ENCODE measurements at regions not wholly inside any gene's neighbourhood (a gene's known extent, or its start where the extent isn't known, plus 50 kb on each side); places are given as distances from the start of the nearest gene placed in this dataset.

DNA sequence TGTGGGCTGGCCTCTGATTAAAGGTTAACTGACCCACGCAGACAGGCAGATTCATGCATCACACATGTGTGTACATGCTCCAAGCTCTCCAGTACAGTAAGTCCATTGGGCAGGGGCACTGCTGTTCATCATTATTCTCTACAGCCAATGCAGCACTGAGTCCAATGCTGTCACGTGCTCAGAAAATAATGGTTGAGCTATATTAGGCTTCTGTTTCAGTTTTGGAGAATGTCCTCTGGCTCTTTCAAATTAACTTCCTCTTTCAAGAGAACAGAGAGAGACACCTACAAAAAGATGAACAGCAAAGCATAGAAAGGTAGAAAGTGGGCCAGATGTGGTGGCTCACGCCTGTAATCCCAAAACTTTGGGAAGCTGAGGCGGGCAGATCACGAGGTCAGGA is 202.6 kb downstream of the MEX3B start:
- Mint-ChIP-seq H3K4me3 (ENCODE audit: low read depth) (no peak overlapping the region), H3K27ac (no peak overlapping the region), H3K36me3 (ENCODE audit: insufficient read depth) (peaks cover 6% of the 10 kb centered on the region), H3K4me1 (ENCODE audit: low read depth) (peaks cover 4% of the 10 kb centered on the region), H3K27me3 (no peaks in the 10 kb centered on the region), H3K9me3 (ENCODE audit: low read depth) (peaks cover 4% of the 10 kb centered on the region)
- DNase-seq (ENCODE audit: low spot score, unreplicated experiment), result no peak
- no peak for TF ChIP-seq CTCF (IDR thresholded peaks at IDR 0.05; ENCODE audit: unreplicated experiment)

GRCh38 chr15:81839387-81839786 is 206.4 kb downstream of the MEX3B start:
- Mint-ChIP-seq H3K36me3 (ENCODE audit: insufficient read depth) (no peaks in the 10 kb centered on the region), H3K27me3 (no peaks in the 10 kb centered on the region), H3K27ac (no peak overlapping the region), H3K4me3 (ENCODE audit: low read depth) (no peak overlapping the region), H3K9me3 (ENCODE audit: low read depth) (no peaks in the 10 kb centered on the region), H3K4me1 (ENCODE audit: low read depth) (peaks cover 4% of the 10 kb centered on the region)
- TF ChIP-seq CTCF (IDR thresholded peaks at IDR 0.05; ENCODE audit: unreplicated experiment), result no peak
- no peak for DNase-seq (ENCODE audit: low spot score, unreplicated experiment)

DNA sequence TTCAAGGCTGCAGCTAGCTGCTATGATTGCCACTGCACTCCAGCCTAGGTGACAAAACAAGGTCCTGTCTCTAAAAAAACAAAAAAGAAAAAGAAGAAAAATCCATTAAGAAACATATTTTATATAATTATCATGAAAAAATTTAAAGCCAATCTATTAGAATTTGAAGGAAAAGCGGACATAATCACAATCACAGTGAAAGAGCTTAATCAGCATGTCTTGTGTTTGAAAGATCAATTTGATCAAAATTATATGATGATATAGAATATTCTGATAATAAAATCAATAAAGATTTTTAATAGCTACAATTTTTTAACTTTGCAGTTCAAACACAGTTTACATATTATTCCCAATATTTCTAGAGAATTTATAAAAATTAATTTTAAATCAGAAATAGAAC is 210.1 kb downstream of the MEX3B start:
- no peaks in the 10 kb centered on the region for H3K36me3 Mint-ChIP-seq (ENCODE audit: insufficient read depth)
- DNase-seq (ENCODE audit: low spot score, unreplicated experiment), result no peak
- no peak overlapping the region for H3K27ac Mint-ChIP-seq
- H3K4me3 Mint-ChIP-seq (ENCODE audit: low read depth), result no peak overlapping the region
- no peak for TF ChIP-seq CTCF (IDR thresholded peaks at IDR 0.05; ENCODE audit: unreplicated experiment)
- H3K4me1 Mint-ChIP-seq (ENCODE audit: low read depth), result peaks cover 5% of the 10 kb centered on the region
- no peaks in the 10 kb centered on the region for H3K27me3 Mint-ChIP-seq
- no peaks in the 10 kb centered on the region for H3K9me3 Mint-ChIP-seq (ENCODE audit: low read depth)

DNA sequence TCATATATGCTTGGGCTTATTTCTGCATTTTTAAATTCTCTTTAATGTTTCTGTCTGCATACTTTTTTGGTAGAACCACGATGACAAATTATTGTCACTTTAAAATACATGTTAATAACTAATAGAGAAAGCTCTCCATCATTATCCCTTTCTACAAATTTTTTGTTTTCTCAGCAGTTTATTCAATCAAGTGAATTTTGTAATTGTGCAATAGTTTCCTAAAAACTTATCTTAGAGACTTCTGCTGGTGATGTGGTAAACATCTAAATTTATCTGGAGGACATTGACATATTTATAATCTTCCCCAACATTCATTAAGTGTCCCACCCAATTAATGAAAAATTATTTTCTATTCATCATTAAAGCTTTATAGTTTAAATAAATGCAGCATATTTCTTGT is 215.3 kb downstream of the MEX3B start:
- DNase-seq (ENCODE audit: low spot score, unreplicated experiment), result no peak
- no peak overlapping the region for H3K27ac Mint-ChIP-seq
- H3K4me3 Mint-ChIP-seq (ENCODE audit: low read depth), result no peak overlapping the region
- H3K9me3 Mint-ChIP-seq (ENCODE audit: low read depth), result peaks cover 3% of the 10 kb centered on the region
- no peak for TF ChIP-seq CTCF (IDR thresholded peaks at IDR 0.05; ENCODE audit: unreplicated experiment)
- H3K4me1 Mint-ChIP-seq (ENCODE audit: low read depth), result peaks cover 2% of the 10 kb centered on the region
- no peaks in the 10 kb centered on the region for H3K27me3 Mint-ChIP-seq
- H3K36me3 Mint-ChIP-seq (ENCODE audit: insufficient read depth), result no peaks in the 10 kb centered on the region

DNA sequence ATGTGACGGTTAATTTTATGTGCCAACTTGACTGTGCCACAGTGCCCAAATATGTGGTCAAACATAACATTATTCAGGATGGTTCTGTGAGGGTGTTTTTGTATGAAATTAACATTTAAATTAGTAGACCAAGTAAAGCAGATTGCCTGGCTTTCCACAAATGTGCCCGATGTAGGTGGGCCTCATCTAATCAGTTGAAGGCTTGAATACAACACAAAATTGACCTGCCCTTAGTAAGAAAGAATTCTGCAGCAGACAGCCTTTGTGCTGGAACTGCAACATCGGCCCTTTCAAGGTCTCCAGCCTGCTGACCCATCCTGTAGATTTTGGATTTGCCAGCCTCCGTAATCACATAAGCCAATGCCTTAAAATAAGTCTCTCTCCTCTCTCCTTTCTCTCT is 215.9 kb downstream of the MEX3B start:
- H3K27me3 Mint-ChIP-seq, result no peaks in the 10 kb centered on the region
- DNase-seq (ENCODE audit: low spot score, unreplicated experiment), result no peak
- H3K27ac Mint-ChIP-seq, result no peak overlapping the region
- peaks cover 4% of the 10 kb centered on the region for H3K9me3 Mint-ChIP-seq (ENCODE audit: low read depth)
- H3K4me3 Mint-ChIP-seq (ENCODE audit: low read depth), result no peak overlapping the region
- H3K36me3 Mint-ChIP-seq (ENCODE audit: insufficient read depth), result peaks cover under 1% of the 10 kb centered on the region
- TF ChIP-seq CTCF (IDR thresholded peaks at IDR 0.05; ENCODE audit: unreplicated experiment), result no peak
- peaks cover 2% of the 10 kb centered on the region for H3K4me1 Mint-ChIP-seq (ENCODE audit: low read depth)
